Cardiac muscle cell (in vitro differentiated cells and primary cell): ENCODE measurements at regions not wholly inside any gene's neighbourhood (a gene's known extent, or its start where the extent isn't known, plus 50 kb on each side); places are given as distances from the start of the nearest gene placed in this dataset.
A peak's percentile ranks its signal among the peaks of the same experiment; 100 is the strongest.

Experiments used
- DNase-seq, 2 donors: peaks; one replicate each; pipeline versions ENCODE4 v3.0.0 to v3.0.0-alpha.2; 2010 to 2017; ENCODE audit warnings: low read depth in 1 of 2, low spot score in 1 of 2
- H3K27ac ChIP-seq: fragments of 200-600 bp; sonication (generic); 2 replicates; pipeline ENCODE4 v1.5.1; 2016
- H3K27me3 ChIP-seq: fragments of 200-600 bp; sonication (generic); 2 replicates; pipeline ENCODE4 v1.6.0; 2016; ENCODE audit warnings: control low read depth
- H3K36me3 ChIP-seq: fragments of 200-600 bp; sonication (generic); 2 replicates; pipeline ENCODE4 v1.5.1; 2016; ENCODE audit warnings: control low read depth
- H3K4me1 ChIP-seq: fragments of 200-600 bp; sonication (generic); 2 replicates; pipeline ENCODE4 v1.8.1; 2017; ENCODE audit warnings: low read depth, mild to moderate bottlenecking, mixed run types
- H3K4me3 ChIP-seq: fragments of 200-600 bp; sonication (generic); 2 replicates; pipeline ENCODE4 v1.5.1; 2016; ENCODE audit warnings: mild to moderate bottlenecking
- H3K9me3 ChIP-seq: fragments of 200-600 bp; sonication (generic); 2 replicates; pipeline ENCODE4 v1.5.1; 2017; ENCODE audit warnings: low read depth, mild to moderate bottlenecking, control low read depth
- CTCF ChIP-seq: IDR thresholded peaks from 2 replicates; pipeline ENCODE4 v1.5.1; 2012; ENCODE audit warnings: low read depth, mild to moderate bottlenecking, low read length

GRCh38 chr13:76020421-76020955 is 384.4 kb downstream of the LMO7 start:
- H3K9me3 ChIP-seq, result no peaks in the 10 kb centered on the region
- TF ChIP-seq CTCF, result no peak
- no peak for DNase-seq
- peak overlapping the region; percentile 95 for H3K27ac ChIP-seq
- H3K27me3 ChIP-seq, result no peaks in the 10 kb centered on the region
- H3K4me1 ChIP-seq, result peaks cover 32% of the 10 kb centered on the region
- H3K4me3 ChIP-seq, result no peak overlapping the region
- no peaks in the 10 kb centered on the region for H3K36me3 ChIP-seq

GRCh38 chr13:76019421-76020044 is 383.4 kb downstream of the LMO7 start:
- DNase-seq, result peak in 1 of 2 donors; percentile 15
- no peak for TF ChIP-seq CTCF
- Histone ChIP-seq H3K36me3 (no peaks in the 10 kb centered on the region), H3K4me3 (no peak overlapping the region), H3K27ac (peak overlapping the region; percentile 95), H3K9me3 (no peaks in the 10 kb centered on the region), H3K4me1 (peaks cover 41% of the 10 kb centered on the region), H3K27me3 (no peaks in the 10 kb centered on the region)

- Histone ChIP-seq H3K36me3 (no peaks in the 10 kb centered on the region), H3K4me3 (no peak overlapping the region), H3K4me1 (peaks cover 48% of the 10 kb centered on the region), H3K9me3 (no peaks in the 10 kb centered on the region), H3K27ac (peak overlapping the region; percentile 42), H3K27me3 (no peaks in the 10 kb centered on the region)
- no peak for TF ChIP-seq CTCF
- DNase-seq, result no peak
Observed at GRCh38 chr13:76017861-76018556, 381.9 kb downstream of the LMO7 start.

GRCh38 chr13:76016799-76017400 is 380.8 kb downstream of the LMO7 start:
- Histone ChIP-seq H3K4me3 (no peak overlapping the region), H3K36me3 (no peaks in the 10 kb centered on the region), H3K9me3 (no peaks in the 10 kb centered on the region), H3K27me3 (no peaks in the 10 kb centered on the region), H3K27ac (peak overlapping the region; percentile 42), H3K4me1 (peaks cover 48% of the 10 kb centered on the region)
- TF ChIP-seq CTCF, result peak; percentile 57
- DNase-seq, result peak in 1 of 2 donors; percentile 40

DNA sequence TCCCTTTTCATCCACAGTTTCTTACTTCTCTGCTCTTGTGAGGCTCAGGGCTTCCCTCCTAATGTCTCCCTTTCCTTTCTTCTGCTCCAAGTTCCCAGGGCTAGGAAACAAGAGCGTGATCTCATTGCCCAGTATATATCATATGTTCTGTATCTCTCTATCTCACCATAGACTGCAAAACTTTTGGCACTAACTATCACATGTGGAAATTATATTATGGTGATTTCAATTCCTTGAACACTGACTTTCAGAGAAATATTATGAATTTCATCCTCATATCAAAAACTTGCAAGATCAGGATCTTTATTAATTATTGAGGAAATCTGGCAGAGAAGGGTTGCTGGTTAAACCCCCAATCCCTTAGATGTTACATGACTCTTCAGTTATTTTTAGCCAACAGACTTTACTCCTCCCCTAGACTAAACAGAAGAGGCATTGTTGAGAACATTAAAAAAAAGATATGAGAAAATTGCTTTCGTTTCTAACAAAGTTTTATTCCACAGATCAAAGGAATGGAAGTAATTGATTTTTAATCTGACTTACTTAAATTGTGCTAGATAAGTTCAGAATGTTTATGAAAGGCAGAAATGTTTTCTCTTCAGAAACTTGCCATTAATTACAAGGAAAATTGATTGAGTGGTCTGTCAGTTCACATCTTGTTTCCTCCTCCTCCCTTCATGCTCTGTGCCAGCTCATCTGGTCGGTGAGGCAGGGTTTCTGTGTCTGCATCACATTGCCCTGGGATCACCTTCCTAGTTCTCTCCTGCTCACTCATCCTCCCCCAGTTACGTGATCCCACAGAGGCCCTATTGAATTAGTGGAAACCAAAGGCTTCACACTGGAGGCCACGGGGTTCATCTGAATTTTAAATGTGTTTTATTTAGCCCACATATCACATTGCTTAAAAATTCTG is 378.5 kb downstream of the LMO7 start:
- peaks cover 44% of the 10 kb centered on the region for H3K4me1 ChIP-seq
- no peaks in the 10 kb centered on the region for H3K27me3 ChIP-seq
- no peaks in the 10 kb centered on the region for H3K9me3 ChIP-seq
- peak; percentile 21 to 37 for DNase-seq
- no peak overlapping the region for H3K4me3 ChIP-seq
- peak overlapping the region; percentile 89 for H3K27ac ChIP-seq
- no peaks in the 10 kb centered on the region for H3K36me3 ChIP-seq
- TF ChIP-seq CTCF, result no peak
